OCI-LY7 (cell line): ENCODE measurements at regions not wholly inside any gene's neighbourhood (a gene's known extent, or its start where the extent isn't known, plus 50 kb on each side); places are given as distances from the start of the nearest gene placed in this dataset.

ENCODE experiments used
- BruUV-seq: library from RNA; stranded (reverse); fragments of 400-500 nt; replicated peaks from 2 replicates; lab custom pipeline; 2021; lab: Mats Ljungman, UMichigan
- CTCF ChIA-PET: fragments of 300-600 bp; sonication (Branson Sonifier 250); formaldehyde crosslinking; loops from one replicate; lab custom pipeline; 2022; ENCODE audit warnings: antibody characterized with exemption; ENCODE audit not compliant: unreplicated experiment; lab: Charles Lee
- POLR2A ChIA-PET: fragments of 300-600 bp; sonication (Branson Sonifier 250); formaldehyde crosslinking; loops from one replicate; lab custom pipeline; 2022; ENCODE audit warnings: antibody characterized with exemption; lab: Charles Lee
- DNase-seq: peaks from one replicate; pipeline ENCODE4 v3.0.0-alpha.2; 2015; ENCODE audit warnings: low spot score
- H2AFZ ChIP-seq: fragments of 200-600 bp; sonication (generic), shearing (Covaris generic); 2 replicates; pipeline ENCODE4 v1.6.1; 2014; ENCODE audit warnings: mild to moderate bottlenecking, antibody characterized with exemption, low read length, moderate library complexity
- H3K27ac ChIP-seq: fragments of 200-600 bp; sonication (generic); 2 replicates; pipeline ENCODE4 v1.5.1; 2014; ENCODE audit warnings: mixed run types, low read depth, mild to moderate bottlenecking, moderate library complexity, low read length, inconsistent platforms; ENCODE audit not compliant: poor library complexity, severe bottlenecking
- H3K36me3 ChIP-seq: fragments of 200-600 bp; sonication (generic); 2 replicates; pipeline ENCODE4 v1.6.1; 2014; ENCODE audit warnings: mild to moderate bottlenecking, antibody characterized with exemption, low read length, moderate library complexity, mixed read lengths; ENCODE audit not compliant: insufficient read depth
- H3K4me1 ChIP-seq: fragments of 200-600 bp; sonication (generic); 2 replicates; pipeline ENCODE4 v1.5.1; 2014; ENCODE audit warnings: mild to moderate bottlenecking, low read length; ENCODE audit not compliant: insufficient read depth, poor library complexity, severe bottlenecking
- H3K4me2 ChIP-seq: fragments of 200-600 bp; sonication (generic); 2 replicates; pipeline ENCODE4 v1.6.1; 2014; ENCODE audit warnings: mild to moderate bottlenecking, low read length
- H3K4me3 ChIP-seq: fragments of 200-600 bp; sonication (generic); 2 replicates; pipeline ENCODE4 v1.5.1; 2014; ENCODE audit warnings: mild to moderate bottlenecking, low read depth, low read length; ENCODE audit not compliant: poor library complexity, severe bottlenecking
- H3K79me2 ChIP-seq: fragments of 200-600 bp; sonication (generic); 2 replicates; pipeline ENCODE4 v1.6.1; 2016; ENCODE audit warnings: low read depth, mild to moderate bottlenecking, low read length, moderate library complexity, mixed read lengths; ENCODE audit not compliant: insufficient read depth
- H3K9me2 ChIP-seq: fragments of 200-600 bp; sonication (generic); 2 replicates; pipeline ENCODE4 v1.6.1; 2016; ENCODE audit warnings: mild to moderate bottlenecking, low read length, mixed read lengths; ENCODE audit not compliant: insufficient read depth
- H3K9me3 ChIP-seq: fragments of 200-600 bp; sonication (generic); 2 replicates; pipeline ENCODE4 v1.6.1; 2014; ENCODE audit warnings: mild to moderate bottlenecking, mixed run types, low read length, mixed read lengths
- H4K20me1 ChIP-seq: fragments of 200-600 bp; sonication (generic); 2 replicates; pipeline ENCODE4 v1.6.1; 2014; ENCODE audit warnings: mild to moderate bottlenecking, antibody characterized with exemption, low read length, moderate library complexity, mixed read lengths; ENCODE audit not compliant: insufficient read depth
- EZH2phosphoT487 ChIP-seq: fragments of 200-600 bp; sonication (generic); IDR thresholded peaks from 2 replicates; pipeline ENCODE4 v1.6.1; 2018; ENCODE audit warnings: low read depth, borderline replicate concordance, mild to moderate bottlenecking, mixed run types, antibody characterized with exemption, low read length, moderate library complexity, mixed read lengths
- intact Hi-C: fragments of 100-400 bp; cut with micrococcal nuclease; formaldehyde crosslinking; loops from one replicate; pipeline ENCODE4 v1.10.0; 2022; ENCODE audit not compliant: unreplicated experiment
- TF ChIP-seq, protein P1 (sequence below): fragments of 200-600 bp; sonication (generic); conservative IDR thresholded peaks from 2 replicates; pipeline ENCODE4 v1.5.1; 2014; ENCODE audit warnings: mild to moderate bottlenecking, antibody characterized with exemption, low read length, moderate library complexity, mixed read lengths

DNA sequence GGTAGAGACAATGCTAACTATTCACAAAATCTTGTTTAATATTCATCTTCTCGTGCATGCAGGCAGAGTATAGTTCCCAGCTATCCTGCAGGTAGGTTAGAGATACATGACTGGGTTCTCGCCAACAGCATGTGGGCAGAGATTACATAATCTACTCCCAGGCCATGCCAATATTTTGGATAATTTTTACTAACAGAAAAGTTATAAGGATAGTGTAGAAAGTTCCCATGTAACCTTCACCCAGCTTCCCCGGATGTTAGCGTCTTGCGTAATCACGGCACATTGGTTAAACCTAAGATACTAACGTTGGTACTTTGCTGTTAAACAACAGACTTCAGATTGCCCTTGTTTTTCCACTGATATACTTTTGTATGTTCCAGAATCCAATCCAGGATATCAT, 215.5 kb upstream of the LARGE1 start:
- H3K27ac ChIP-seq, result no peak overlapping the region
- no peak overlapping the region for H2AFZ ChIP-seq
- ChIA-PET CTCF (no interaction called here), POLR2A (interaction anchor here (0.6 kb wide), 1 partner anchor 237 kb away, joined by 3 read pairs; no protein-coding TSS in a partner anchor)
- H3K4me3 ChIP-seq, result no peak overlapping the region
- intact Hi-C loops, result no loop called here
- H3K4me1 ChIP-seq, result no peaks in the 10 kb centered on the region
- no peaks in the 10 kb centered on the region for H3K79me2 ChIP-seq
- no peak overlapping the region for H3K4me2 ChIP-seq
- no peaks in the 10 kb centered on the region for H3K36me3 ChIP-seq
- no TSS peak for BruUV-seq
- H3K9me2 ChIP-seq, result no peaks in the 10 kb centered on the region
- no peaks in the 10 kb centered on the region for H3K9me3 ChIP-seq
- TF ChIP-seq, protein P1, sequence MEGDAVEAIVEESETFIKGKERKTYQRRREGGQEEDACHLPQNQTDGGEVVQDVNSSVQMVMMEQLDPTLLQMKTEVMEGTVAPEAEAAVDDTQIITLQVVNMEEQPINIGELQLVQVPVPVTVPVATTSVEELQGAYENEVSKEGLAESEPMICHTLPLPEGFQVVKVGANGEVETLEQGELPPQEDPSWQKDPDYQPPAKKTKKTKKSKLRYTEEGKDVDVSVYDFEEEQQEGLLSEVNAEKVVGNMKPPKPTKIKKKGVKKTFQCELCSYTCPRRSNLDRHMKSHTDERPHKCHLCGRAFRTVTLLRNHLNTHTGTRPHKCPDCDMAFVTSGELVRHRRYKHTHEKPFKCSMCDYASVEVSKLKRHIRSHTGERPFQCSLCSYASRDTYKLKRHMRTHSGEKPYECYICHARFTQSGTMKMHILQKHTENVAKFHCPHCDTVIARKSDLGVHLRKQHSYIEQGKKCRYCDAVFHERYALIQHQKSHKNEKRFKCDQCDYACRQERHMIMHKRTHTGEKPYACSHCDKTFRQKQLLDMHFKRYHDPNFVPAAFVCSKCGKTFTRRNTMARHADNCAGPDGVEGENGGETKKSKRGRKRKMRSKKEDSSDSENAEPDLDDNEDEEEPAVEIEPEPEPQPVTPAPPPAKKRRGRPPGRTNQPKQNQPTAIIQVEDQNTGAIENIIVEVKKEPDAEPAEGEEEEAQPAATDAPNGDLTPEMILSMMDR, result no peak
- no peak for TF ChIP-seq EZH2phosphoT487
- H4K20me1 ChIP-seq, result no peaks in the 10 kb centered on the region
- no peak for DNase-seq

DNA sequence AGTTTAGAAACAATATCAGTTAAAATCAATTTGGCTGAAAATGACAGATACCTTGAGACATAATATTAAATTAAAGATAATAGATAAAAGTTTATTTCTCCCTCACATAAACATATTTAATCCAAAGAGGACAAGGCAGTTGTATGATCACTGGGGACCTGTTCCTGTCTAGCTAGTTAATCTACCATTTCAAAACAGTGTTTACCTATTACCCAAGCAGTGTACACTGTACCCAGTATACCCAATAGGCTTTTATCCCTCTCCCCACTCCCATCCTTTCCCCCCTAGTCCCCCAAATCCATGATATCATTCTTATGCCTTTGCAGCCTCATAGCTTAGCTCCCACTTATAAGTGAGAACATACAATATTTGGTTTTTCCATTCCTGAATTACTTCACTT, 229.7 kb upstream of the LARGE1 start:
- POLR2A ChIA-PET, result no interaction called here
- Histone ChIP-seq H3K4me1 (no peaks in the 10 kb centered on the region), H3K9me2 (peaks cover 3% of the 10 kb centered on the region; the same call in 1 of the 2 replicates), H3K4me3 (no peak overlapping the region), H3K36me3 (no peaks in the 10 kb centered on the region), H3K9me3 (0 out of 2 replicates have a peak, but pooled peaks cover 1% of the 10 kb centered on the region), H3K27ac (no peak overlapping the region), H4K20me1 (no peaks in the 10 kb centered on the region), H2AFZ (no peak overlapping the region), H3K4me2 (no peak overlapping the region), H3K79me2 (no peaks in the 10 kb centered on the region)
- intact Hi-C loops, result no loop called here
- no peak for TF ChIP-seq EZH2phosphoT487
- no TSS peak for BruUV-seq
- CTCF ChIA-PET, result no interaction called here
- DNase-seq, result no peak

DNA sequence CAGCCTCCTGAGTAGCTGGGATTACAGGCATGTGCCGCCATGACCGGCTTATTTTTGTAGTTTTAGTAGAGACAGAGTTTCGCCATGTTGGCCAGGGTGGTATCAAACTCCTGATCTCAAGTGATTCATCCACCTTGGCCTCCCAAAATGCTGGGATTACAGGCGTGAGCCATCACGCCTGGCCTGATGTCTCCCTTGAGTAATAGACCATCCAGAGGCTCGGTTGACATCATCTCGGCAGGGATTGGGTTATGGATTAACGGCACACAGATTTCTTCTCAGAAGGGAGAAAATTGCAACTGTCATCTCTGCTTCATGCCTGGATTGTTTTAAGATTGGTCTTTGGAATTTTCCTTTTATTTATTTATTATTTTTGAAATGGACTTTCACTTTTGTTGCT, 239.2 kb upstream of the LARGE1 start:
- TF ChIP-seq, protein P1, result no peak
- TF ChIP-seq EZH2phosphoT487, result no peak
- no TSS peak for BruUV-seq

More for the DNA sequence above, 239.2 kb upstream of the LARGE1 start:
- H3K79me2 ChIP-seq, result no peaks in the 10 kb centered on the region
- H4K20me1 ChIP-seq, result no peaks in the 10 kb centered on the region
- H3K9me3 ChIP-seq, result no peaks in the 10 kb centered on the region
- H3K4me3 ChIP-seq, result no peak overlapping the region
- H2AFZ ChIP-seq, result no peak overlapping the region
- ChIA-PET POLR2A (no interaction called here), CTCF (no interaction called here)
- no peaks in the 10 kb centered on the region for H3K36me3 ChIP-seq
- no peak overlapping the region for H3K4me2 ChIP-seq
- no peaks in the 10 kb centered on the region for H3K9me2 ChIP-seq
- H3K4me1 ChIP-seq, result no peaks in the 10 kb centered on the region
- H3K27ac ChIP-seq, result no peak overlapping the region
- intact Hi-C loops, result no loop called here
- DNase-seq, result no peak
